ENCODE measurements at regions not wholly inside any gene's neighbourhood (a gene's known extent, or its start where the extent isn't known, plus 50 kb on each side); places are given as distances from the start of the nearest gene placed in this dataset.

GRCh38 chr6:119628691-119629594 is 279.4 kb upstream of the MAN1A1 start:
- intact Hi-C loops (cut with micrococcal nuclease): no loop called here
- WGBS (ENCODE audit: insufficient coverage): no CpG with 5 or more reads among the region's 7 CpGs
- no peaks in the 10 kb centered on the region for H3K27me3 ChIP-seq (ENCODE audit: control insufficient read depth in 2 of 2, insufficient read depth in 2 of 2, low read length in 2 of 2)
- no peak overlapping the region for H3K27ac ChIP-seq (ENCODE audit: low read depth in 1 of 2, low read length in 2 of 2)
- no peaks in the 10 kb centered on the region for H3K36me3 ChIP-seq (replicated peaks in 1 of 2; ENCODE audit: control insufficient read depth in 1 of 2, insufficient read depth in 2 of 2, low read length in 2 of 2)
- no peak overlapping the region for H3K9ac ChIP-seq (ENCODE audit: insufficient read depth, low read length, poor library complexity, severe bottlenecking)
- H3K4me3 Mint-ChIP-seq: no peak overlapping the region
- no peak overlapping the region for H3K4me3 ChIP-seq (replicated peaks in 1 of 3; ENCODE audit: low read depth in 2 of 3, low read length in 3 of 3)
- H3K9me3 ChIP-seq (replicated peaks in 1 of 2; ENCODE audit: control insufficient read depth in 1 of 2, insufficient read depth in 1 of 2, low read length in 2 of 2): no peaks in the 10 kb centered on the region
- no peak for TF ChIP-seq CTCF (IDR thresholded peaks at IDR 0.05)
- H3K27me3 Mint-ChIP-seq (ENCODE audit: low read depth in 3 of 3): peaks cover 0 to 1% (median 0%) of the 10 kb centered on the region in 3 donors
- no peaks in the 10 kb centered on the region for H3K4me1 ChIP-seq (ENCODE audit: control insufficient read depth in 1 of 2, insufficient read depth in 2 of 2, low read length in 2 of 2)
- H3K36me3 Mint-ChIP-seq: no peaks in the 10 kb centered on the region
- H3K4me2 ChIP-seq (replicated peaks; ENCODE audit: extremely low read depth, low read length, poor library complexity, severe bottlenecking): no peak overlapping the region
- no peak for DNase-seq
- H2AFZ ChIP-seq (ENCODE audit: insufficient read depth, low read depth, low read length, poor library complexity, severe bottlenecking): no peak overlapping the region
- no peaks in the 10 kb centered on the region for H3K79me2 ChIP-seq (ENCODE audit: insufficient read depth, low read length)
- no peaks in the 10 kb centered on the region for H3K4me1 Mint-ChIP-seq
- H3K9me3 Mint-ChIP-seq: peaks cover 0 to 6% (median 3%) of the 10 kb centered on the region in 7 donors
- no peaks in the 10 kb centered on the region for H4K20me1 ChIP-seq (ENCODE audit: insufficient read depth, low read length)
- H3K27ac Mint-ChIP-seq: no peak overlapping the region

- no peak overlapping the region for H3K27ac Mint-ChIP-seq
- H3K4me1 Mint-ChIP-seq: no peaks in the 10 kb centered on the region
- Histone ChIP-seq H2AFZ (ENCODE audit: insufficient read depth, low read depth, low read length, poor library complexity, severe bottlenecking) (no peak overlapping the region), H3K36me3 (replicated peaks in 1 of 2; ENCODE audit: control insufficient read depth in 1 of 2, insufficient read depth in 2 of 2, low read length in 2 of 2) (no peaks in the 10 kb centered on the region), H3K9ac (ENCODE audit: insufficient read depth, low read length, poor library complexity, severe bottlenecking) (no peak overlapping the region), H3K27ac (ENCODE audit: low read depth in 1 of 2, low read length in 2 of 2) (no peak overlapping the region), H3K4me2 (replicated peaks; ENCODE audit: extremely low read depth, low read length, poor library complexity, severe bottlenecking) (no peak overlapping the region), H3K9me3 (replicated peaks in 1 of 2; ENCODE audit: control insufficient read depth in 1 of 2, insufficient read depth in 1 of 2, low read length in 2 of 2) (no peaks in the 10 kb centered on the region), H3K79me2 (ENCODE audit: insufficient read depth, low read length) (no peaks in the 10 kb centered on the region), H3K4me3 (replicated peaks in 1 of 3; ENCODE audit: low read depth in 2 of 3, low read length in 3 of 3) (no peak overlapping the region), H3K27me3 (ENCODE audit: control insufficient read depth in 2 of 2, insufficient read depth in 2 of 2, low read length in 2 of 2) (no peaks in the 10 kb centered on the region), H3K4me1 (ENCODE audit: control insufficient read depth in 1 of 2, insufficient read depth in 2 of 2, low read length in 2 of 2) (no peaks in the 10 kb centered on the region), H4K20me1 (ENCODE audit: insufficient read depth, low read length) (no peaks in the 10 kb centered on the region)
- intact Hi-C loops (cut with micrococcal nuclease): no loop called here
- H3K4me3 Mint-ChIP-seq: no peak overlapping the region
- no peak for TF ChIP-seq CTCF (IDR thresholded peaks at IDR 0.05)
- peaks cover 0 to 6% (median 3%) of the 10 kb centered on the region in 7 donors for H3K9me3 Mint-ChIP-seq
- peak in 1 of 3 donors; percentile 7 for DNase-seq
- H3K36me3 Mint-ChIP-seq: no peaks in the 10 kb centered on the region
- 88% methylated on average over 1 of the region's 5 CpGs for WGBS (ENCODE audit: insufficient coverage)
- peaks cover 0 to 1% (median 0%) of the 10 kb centered on the region in 3 donors for H3K27me3 Mint-ChIP-seq (ENCODE audit: low read depth in 3 of 3)
Measured at GRCh38 chr6:119627908-119628669, 278.5 kb upstream of the MAN1A1 start.
